Suprapubic skin (tissue), 4 donors: ENCODE measurements at regions not wholly inside any gene's neighbourhood (a gene's known extent, or its start where the extent isn't known, plus 50 kb on each side); places are given as distances from the start of the nearest gene placed in this dataset.
"Not testable (repeated sequence)": the region's sequence is repeated elsewhere in the genome, so short reads cannot be mapped to it uniquely, and the experiment has no call there.

Experiments
- DNase-seq, 2 donors: peaks; one replicate each; pipeline ENCODE4 v3.0.0-alpha.2; 2019; ENCODE audit warnings: low spot score in 2 of 2
- H3K27ac ChIP-seq: fragments of 200-600 bp; sonication (generic); one replicate; pipeline ENCODE4 v1.5.1; 2019
- H3K27me3 ChIP-seq: fragments of 200-600 bp; sonication (generic); one replicate; pipeline ENCODE4 v1.5.1; 2019
- H3K36me3 ChIP-seq: fragments of 200-600 bp; sonication (generic); one replicate; pipeline ENCODE4 v1.5.1; 2019
- H3K4me1 ChIP-seq: fragments of 200-600 bp; sonication (generic); one replicate; pipeline ENCODE4 v1.5.1; 2019
- H3K4me3 ChIP-seq: fragments of 200-600 bp; sonication (generic); one replicate; pipeline ENCODE4 v1.5.1; 2019; ENCODE audit warnings: mild to moderate bottlenecking
- H3K9me3 ChIP-seq: fragments of 200-600 bp; sonication (generic); one replicate; pipeline ENCODE4 v1.5.1; 2019
- EP300 ChIP-seq: sonication (generic); formaldehyde crosslinking; IDR thresholded peaks from one replicate; pipeline ENCODE4 v1.6.1; 2017; ENCODE audit warnings: antibody characterized with exemption
- POLR2A ChIP-seq, 2 donors: fragments of 450-650 bp; IDR thresholded peaks; one replicate each; pipeline ENCODE4 v1.6.1; 2017; ENCODE audit warnings: antibody characterized with exemption in 2 of 2, mild to moderate bottlenecking in 2 of 2, moderate library complexity in 2 of 2
- POLR2AphosphoS5 ChIP-seq, 3 donors: sonication (generic); formaldehyde crosslinking; IDR thresholded peaks; one replicate each; pipeline ENCODE4 v1.6.1; 2017; ENCODE audit warnings: antibody characterized with exemption in 3 of 3
- WGBS: methylation state at CpG from one replicate; pipeline ENCODE4 v1.1.5; 2018; 5-methylcytosine and 5-hydroxymethylcytosine counted together
- TF ChIP-seq, protein P1 (sequence below), 2 donors: fragments of 200-600 bp in 1 of 2; fragments of 450-650 bp in 1 of 2; sonication (generic) in 1 of 2; IDR thresholded peaks; one replicate each; pipeline ENCODE4 v1.5.1; 2016 to 2019; ENCODE audit warnings: antibody characterized with exemption in 2 of 2, mild to moderate bottlenecking in 1 of 2, moderate library complexity in 1 of 2

DNA sequence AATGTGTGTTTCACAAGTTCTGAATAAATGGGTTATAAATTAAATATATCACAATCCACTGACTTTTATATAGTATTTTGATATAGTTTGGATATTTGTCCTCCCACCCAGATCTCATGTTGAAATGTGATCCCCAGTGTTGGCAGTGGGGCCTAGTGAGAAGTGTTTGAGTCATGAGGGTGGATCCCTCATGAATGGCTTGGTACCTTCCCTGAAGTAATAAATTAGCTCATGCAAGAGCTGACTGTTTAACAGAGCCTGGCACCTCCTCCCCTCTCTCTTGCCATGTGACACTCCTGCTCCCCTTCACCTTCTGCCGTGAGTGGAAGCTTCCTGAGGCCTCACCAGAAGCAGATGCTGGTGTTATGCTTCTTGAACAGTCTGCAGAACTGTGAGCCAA, 127.9 kb upstream of the PALM2AKAP2 start:
- no peak for TF ChIP-seq EP300
- TF ChIP-seq POLR2AphosphoS5 (IDR thresholded peaks at IDR 0.05): no peak
- TF ChIP-seq, protein P1, sequence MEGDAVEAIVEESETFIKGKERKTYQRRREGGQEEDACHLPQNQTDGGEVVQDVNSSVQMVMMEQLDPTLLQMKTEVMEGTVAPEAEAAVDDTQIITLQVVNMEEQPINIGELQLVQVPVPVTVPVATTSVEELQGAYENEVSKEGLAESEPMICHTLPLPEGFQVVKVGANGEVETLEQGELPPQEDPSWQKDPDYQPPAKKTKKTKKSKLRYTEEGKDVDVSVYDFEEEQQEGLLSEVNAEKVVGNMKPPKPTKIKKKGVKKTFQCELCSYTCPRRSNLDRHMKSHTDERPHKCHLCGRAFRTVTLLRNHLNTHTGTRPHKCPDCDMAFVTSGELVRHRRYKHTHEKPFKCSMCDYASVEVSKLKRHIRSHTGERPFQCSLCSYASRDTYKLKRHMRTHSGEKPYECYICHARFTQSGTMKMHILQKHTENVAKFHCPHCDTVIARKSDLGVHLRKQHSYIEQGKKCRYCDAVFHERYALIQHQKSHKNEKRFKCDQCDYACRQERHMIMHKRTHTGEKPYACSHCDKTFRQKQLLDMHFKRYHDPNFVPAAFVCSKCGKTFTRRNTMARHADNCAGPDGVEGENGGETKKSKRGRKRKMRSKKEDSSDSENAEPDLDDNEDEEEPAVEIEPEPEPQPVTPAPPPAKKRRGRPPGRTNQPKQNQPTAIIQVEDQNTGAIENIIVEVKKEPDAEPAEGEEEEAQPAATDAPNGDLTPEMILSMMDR (IDR thresholded peaks at IDR 0.05): no peak
- no peak for TF ChIP-seq POLR2A (IDR thresholded peaks at IDR 0.05)
- 59% methylated on average over 1 of the region's 1 CpG for WGBS

DNA sequence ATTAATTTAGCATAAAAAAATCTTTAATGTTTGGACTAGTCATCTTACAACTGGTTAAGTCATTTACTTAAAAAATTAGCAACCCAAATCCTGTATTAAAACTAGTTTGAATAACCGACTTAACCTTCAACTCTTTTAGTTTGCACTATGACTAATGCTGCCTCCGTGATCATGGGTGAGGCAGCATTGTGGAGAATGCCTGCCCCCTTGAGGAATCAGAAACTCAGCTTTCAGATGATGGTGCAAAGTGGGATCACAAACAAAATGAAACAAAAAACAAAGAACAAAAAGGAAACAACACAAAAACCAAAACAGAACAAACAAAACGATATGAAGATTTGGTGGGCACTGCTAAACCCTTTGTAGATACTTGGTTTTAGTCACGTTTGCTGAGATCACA, 127.0 kb upstream of the PALM2AKAP2 start:
- H3K36me3 ChIP-seq: no peaks in the 10 kb centered on the region
- H3K27me3 ChIP-seq: no peaks in the 10 kb centered on the region
- TF ChIP-seq, protein P1 (IDR thresholded peaks at IDR 0.05): no peak
- TF ChIP-seq POLR2A (IDR thresholded peaks at IDR 0.05) (no peak), EP300 (no peak), POLR2AphosphoS5 (IDR thresholded peaks at IDR 0.05) (no peak)
- H3K9me3 ChIP-seq: no peaks in the 10 kb centered on the region
- H3K4me1 ChIP-seq: no peaks in the 10 kb centered on the region
- no peak overlapping the region for H3K4me3 ChIP-seq
- WGBS: 38% methylated on average over 4 of the region's 4 CpGs
- H3K27ac ChIP-seq: no peak overlapping the region
- no peak for DNase-seq

More for the DNA sequence above, 127.9 kb upstream of the PALM2AKAP2 start:
- H3K4me3 ChIP-seq: no peak overlapping the region
- H3K27ac ChIP-seq: no peak overlapping the region
- no peaks in the 10 kb centered on the region for H3K36me3 ChIP-seq
- no peak for DNase-seq
- no peaks in the 10 kb centered on the region for H3K27me3 ChIP-seq
- H3K4me1 ChIP-seq: no peaks in the 10 kb centered on the region
- H3K9me3 ChIP-seq: no peaks in the 10 kb centered on the region

DNA sequence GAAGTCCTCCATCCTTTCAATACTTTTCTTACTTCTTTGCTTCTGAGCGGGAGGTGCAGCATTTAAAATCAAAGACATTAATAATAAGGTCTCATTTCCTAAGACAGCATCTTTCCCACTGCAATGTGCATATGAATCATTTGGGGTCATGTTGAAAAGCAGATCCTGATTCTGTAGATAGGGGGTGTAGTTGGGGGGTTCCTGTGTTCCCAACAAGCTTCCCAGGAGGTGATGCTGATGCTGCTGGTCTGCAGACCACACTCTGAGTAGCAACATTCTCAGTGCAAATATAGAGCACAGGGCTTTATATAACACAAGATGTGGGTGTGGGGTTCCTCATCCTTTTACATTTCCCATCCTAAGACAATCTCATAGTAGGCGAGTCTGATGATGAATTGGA, 126.5 kb upstream of the PALM2AKAP2 start:
- WGBS: 90% methylated on average over 2 of the region's 2 CpGs
- no peak overlapping the region for H3K27ac ChIP-seq
- TF ChIP-seq POLR2AphosphoS5 (IDR thresholded peaks at IDR 0.05) (no peak), EP300 (no peak), POLR2A (IDR thresholded peaks at IDR 0.05) (no peak)
- TF ChIP-seq, protein P1 (IDR thresholded peaks at IDR 0.05): no peak
- no peak for DNase-seq
- H3K4me3 ChIP-seq: no peak overlapping the region
- no peaks in the 10 kb centered on the region for H3K4me1 ChIP-seq
- H3K36me3 ChIP-seq: no peaks in the 10 kb centered on the region
- H3K27me3 ChIP-seq: no peaks in the 10 kb centered on the region
- H3K9me3 ChIP-seq: no peaks in the 10 kb centered on the region

DNA sequence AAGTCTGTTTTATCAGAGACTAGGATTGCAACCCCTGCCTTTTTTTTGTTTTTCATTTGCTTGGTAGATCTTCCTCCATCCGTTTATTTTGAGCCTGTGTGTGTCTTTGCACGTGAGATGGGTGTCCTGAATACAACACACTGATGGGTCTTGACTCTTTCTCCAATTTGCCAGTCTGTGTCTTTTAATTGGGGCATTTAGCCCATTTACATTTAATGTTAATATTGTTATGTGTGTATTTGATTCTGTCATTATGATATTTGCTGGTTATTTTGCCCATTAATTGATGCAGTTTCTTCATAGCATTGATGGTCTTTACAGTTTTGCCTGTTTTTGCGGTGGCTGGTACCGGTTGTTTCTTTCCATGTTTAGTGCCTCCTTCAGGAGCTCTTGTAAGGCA, 116.0 kb upstream of the PALM2AKAP2 start:
- not testable (repeated sequence) for H3K9me3 ChIP-seq, H3K36me3 ChIP-seq, H3K4me3 ChIP-seq, H3K27ac ChIP-seq, H3K4me1 ChIP-seq, H3K27me3 ChIP-seq, DNase-seq
- 85% methylated on average over 4 of the region's 4 CpGs for WGBS

DNA sequence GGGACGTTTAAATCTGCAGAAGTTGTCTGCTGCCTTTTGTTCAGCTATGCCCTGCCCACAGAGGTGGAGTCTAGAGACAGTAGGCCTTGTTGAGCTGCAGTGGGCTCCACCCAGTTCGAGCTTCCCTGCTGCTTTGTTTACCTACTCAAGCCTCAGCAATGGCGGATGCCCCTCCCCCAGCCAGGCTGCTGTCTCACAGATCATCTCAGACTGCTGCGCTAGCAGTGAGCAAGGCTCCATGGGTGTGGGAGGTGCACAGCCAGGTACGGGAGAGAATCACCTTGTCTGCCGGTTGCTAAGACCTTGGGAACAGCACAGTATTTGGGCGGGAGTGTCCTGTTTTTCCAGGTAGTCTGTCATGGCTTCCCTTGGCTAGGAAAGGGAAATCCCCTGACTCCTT, 114.3 kb upstream of the PALM2AKAP2 start:
- H3K27me3 ChIP-seq, H3K36me3 ChIP-seq, H3K4me1 ChIP-seq, H3K4me3 ChIP-seq, DNase-seq, H3K9me3 ChIP-seq, H3K27ac ChIP-seq: not testable (repeated sequence)
- 40% methylated on average over 1 of the region's 7 CpGs for WGBS

DNA sequence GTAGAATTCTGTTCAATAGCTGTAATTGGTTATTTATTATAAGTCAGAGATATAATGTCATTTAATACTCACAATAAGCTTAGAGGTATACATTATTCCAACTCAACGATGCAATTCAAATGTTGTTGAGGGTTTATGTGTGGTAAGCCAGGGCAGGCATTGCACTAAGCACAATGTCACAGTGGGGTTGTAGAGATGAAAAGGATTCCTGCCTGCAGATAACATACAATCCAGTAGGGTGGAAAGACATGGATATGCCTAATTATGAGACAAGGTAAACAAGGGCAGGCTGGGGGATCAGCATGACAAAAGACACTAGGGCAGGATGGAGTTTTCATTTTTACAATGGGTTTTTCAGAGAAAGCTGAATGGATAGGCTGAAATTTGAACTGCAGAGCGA, 98.7 kb upstream of the PALM2AKAP2 start:
- TF ChIP-seq EP300 (no peak), POLR2A (IDR thresholded peaks at IDR 0.05) (no peak), POLR2AphosphoS5 (IDR thresholded peaks at IDR 0.05) (no peak)
- TF ChIP-seq, protein P1 (IDR thresholded peaks at IDR 0.05): no peak
- Histone ChIP-seq H3K4me3 (no peak overlapping the region), H3K36me3 (no peaks in the 10 kb centered on the region), H3K27me3 (no peaks in the 10 kb centered on the region), H3K9me3 (no peaks in the 10 kb centered on the region), H3K4me1 (no peaks in the 10 kb centered on the region), H3K27ac (no peak overlapping the region)
- DNase-seq: no peak
- 74% methylated on average over 2 of the region's 2 CpGs for WGBS
